SK-N-SH (cell line): ENCODE measurements at regions not wholly inside any gene's neighbourhood (a gene's known extent, or its start where the extent isn't known, plus 50 kb on each side); places are given as distances from the start of the nearest gene placed in this dataset.

Experiments used
- CTCF ChIP-seq: fragments of 200-600 bp; sonication (generic); IDR thresholded peaks from 2 replicates; pipeline ENCODE4 v1.6.1; 2017; ENCODE audit warnings: antibody characterized with exemption, mild to moderate bottlenecking, moderate library complexity
- EP300 ChIP-seq, 2 experiments: IDR thresholded peaks; 2 replicates each; pipeline versions ENCODE4 v1.4.0 to v1.6.1; 2012; ENCODE audit warnings: borderline replicate concordance in 1 of 2, low read depth in 1 of 2, low read length in 1 of 2
- EZH2phosphoT487 ChIP-seq: fragments of 200-600 bp; sonication (generic); IDR thresholded peaks from 2 replicates; pipeline ENCODE4 v1.6.1; 2017; ENCODE audit warnings: low read depth, mixed run types, mild to moderate bottlenecking, antibody characterized with exemption, moderate library complexity, borderline replicate concordance
- MAX ChIP-seq: IDR thresholded peaks from 2 replicates; pipeline ENCODE4 v1.4.0; 2012; ENCODE audit warnings: low read depth
- POLR2AphosphoS5 ChIP-seq: IDR thresholded peaks from 2 replicates; pipeline ENCODE4 v1.6.1; 2012; ENCODE audit warnings: low read depth, low read length
- RAD21 ChIP-seq: IDR thresholded peaks from 2 replicates; pipeline ENCODE4 v1.6.1; 2012; ENCODE audit warnings: mild to moderate bottlenecking, low read length
- REST ChIP-seq: IDR thresholded peaks from 2 replicates; pipeline ENCODE4 v1.6.1; 2012; ENCODE audit warnings: mild to moderate bottlenecking, low read depth, low read length, moderate library complexity
- TCF12 ChIP-seq: IDR thresholded peaks from 2 replicates; pipeline ENCODE4 v1.4.0; 2012
- TEAD4 ChIP-seq: IDR thresholded peaks from 2 replicates; pipeline ENCODE4 v1.4.0; 2012; ENCODE audit warnings: mild to moderate bottlenecking, borderline replicate concordance; ENCODE audit not compliant: insufficient read depth
- USF2 ChIP-seq: fragments of 150-350 bp; IDR thresholded peaks from 2 replicates; pipeline ENCODE4 v1.6.1; 2017; ENCODE audit warnings: antibody characterized with exemption, low read length, low read depth, borderline replicate concordance
- YY1 ChIP-seq: IDR thresholded peaks from 2 replicates; pipeline ENCODE4 v1.4.0; 2012; ENCODE audit warnings: low read depth, mild to moderate bottlenecking

GRCh38 chr16:72246423-72246822, 74.5 kb upstream of the PMFBP1 start:
- TF ChIP-seq TCF12 (no peak), RAD21 (no peak), POLR2AphosphoS5 (no peak), YY1 (no peak), USF2 (no peak), MAX (no peak), CTCF (no peak), REST (no peak), TEAD4 (no peak), EP300 (IDR thresholded peaks at IDR 0.05; ENCODE audit: borderline replicate concordance in 1 of 2, low read depth in 1 of 2, low read length in 1 of 2) (no peak), EZH2phosphoT487 (no peak)
